CD4-positive, alpha-beta memory T cell (primary cell): ENCODE measurements at regions not wholly inside any gene's neighbourhood (a gene's known extent, or its start where the extent isn't known, plus 50 kb on each side); places are given as distances from the start of the nearest gene placed in this dataset.
"Not testable (repeated sequence)": the region's sequence is repeated elsewhere in the genome, so short reads cannot be mapped to it uniquely, and the experiment has no call there.

ENCODE experiments used
- CTCF ChIA-PET: fragments of 350-600 bp; sonication (Branson Sonifier 250); formaldehyde crosslinking; loops from one replicate; lab custom pipeline; 2021; ENCODE audit warnings: inconsistent platforms; ENCODE audit not compliant: partially characterized antibody; lab: Charles Lee
- POLR2A ChIA-PET: fragments of 350-600 bp; sonication (Branson Sonifier 250); formaldehyde crosslinking; loops from one replicate; lab custom pipeline; 2021; ENCODE audit not compliant: partially characterized antibody; lab: Charles Lee
- DNase-seq, 5 donors: peaks; one replicate each; pipeline versions ENCODE4 v3.0.0 to v3.0.0-alpha.2; 2020 to 2022; ENCODE audit warnings: mixed read lengths in 1 of 5
- H3K27ac ChIP-seq: one replicate; pipeline ENCODE4 v1.7.0; 2013; ENCODE audit warnings: low read depth, low read length
- H3K27me3 ChIP-seq: 2 replicates; pipeline ENCODE4 v1.7.0; 2013; ENCODE audit warnings: mild to moderate bottlenecking, low read length, moderate library complexity; ENCODE audit not compliant: insufficient read depth
- H3K36me3 ChIP-seq: 2 replicates; pipeline ENCODE4 v1.7.0; 2013; ENCODE audit warnings: mild to moderate bottlenecking, low read length, moderate library complexity; ENCODE audit not compliant: insufficient read depth
- H3K4me1 ChIP-seq: 2 replicates; pipeline ENCODE4 v1.7.0; 2013; ENCODE audit warnings: mild to moderate bottlenecking, low read length, moderate library complexity; ENCODE audit not compliant: insufficient read depth
- H3K4me3 ChIP-seq, 2 donors: one replicate each; pipeline ENCODE4 v1.7.0; 2013; ENCODE audit warnings: low read length in 2 of 2, mild to moderate bottlenecking in 1 of 2
- H3K9me3 ChIP-seq, 2 donors: one replicate each; pipeline ENCODE4 v1.7.0; 2013; ENCODE audit warnings: low read length in 2 of 2, control low read depth in 1 of 2; ENCODE audit not compliant: control insufficient read depth in 1 of 2
- H3K27ac Mint-ChIP-seq, 7 donors: one replicate each; pipeline ENCODE4 v1.8.0; 2020 to 2021; ENCODE audit warnings: mixed read lengths in 7 of 7, mild to moderate bottlenecking in 6 of 7, inconsistent platforms in 3 of 7, moderate library complexity in 3 of 7
- H3K27me3 Mint-ChIP-seq, 2 donors: one replicate each; pipeline ENCODE4 v1.8.0; 2020 to 2021; ENCODE audit warnings: mixed read lengths in 2 of 2
- H3K36me3 Mint-ChIP-seq, 2 donors: one replicate each; pipeline ENCODE4 v1.8.0; 2020 to 2021; ENCODE audit warnings: mixed read lengths in 2 of 2, inconsistent platforms in 1 of 2, mild to moderate bottlenecking in 1 of 2
- H3K4me1 Mint-ChIP-seq, 4 donors: one replicate each; pipeline ENCODE4 v1.8.0; 2020 to 2021; ENCODE audit warnings: mixed read lengths in 4 of 4, mild to moderate bottlenecking in 1 of 4
- H3K4me3 Mint-ChIP-seq, 8 donors: one replicate each; pipeline ENCODE4 v1.8.0; 2020 to 2021; ENCODE audit warnings: mixed read lengths in 8 of 8, mild to moderate bottlenecking in 7 of 8, moderate library complexity in 6 of 8, inconsistent platforms in 3 of 8
- H3K9me3 Mint-ChIP-seq, 8 donors: one replicate each; pipeline ENCODE4 v1.8.0; 2020 to 2021; ENCODE audit warnings: mixed read lengths in 8 of 8, mild to moderate bottlenecking in 5 of 8, inconsistent platforms in 3 of 8, moderate library complexity in 1 of 8
- intact Hi-C: fragments of 100-400 bp; cut with micrococcal nuclease; formaldehyde crosslinking; loops from one replicate; pipeline ENCODE4 v1.15.1; 2023

GRCh38 chrX:92430574-92430973 lies 651.4 kb downstream of the PCDH11X start:
- H3K9me3 Mint-ChIP-seq, DNase-seq, CTCF ChIA-PET, H3K27ac ChIP-seq, H3K4me3 ChIP-seq, H3K4me3 Mint-ChIP-seq, intact Hi-C loops, H3K27me3 Mint-ChIP-seq, H3K4me1 Mint-ChIP-seq, H3K4me1 ChIP-seq, H3K36me3 Mint-ChIP-seq, H3K36me3 ChIP-seq, H3K9me3 ChIP-seq, POLR2A ChIA-PET, H3K27ac Mint-ChIP-seq, H3K27me3 ChIP-seq: not testable (repeated sequence)

- H3K27me3 Mint-ChIP-seq, H3K4me3 Mint-ChIP-seq, CTCF ChIA-PET, H3K36me3 ChIP-seq, DNase-seq, H3K27ac ChIP-seq, H3K27me3 ChIP-seq, H3K36me3 Mint-ChIP-seq, H3K9me3 Mint-ChIP-seq, POLR2A ChIA-PET, H3K27ac Mint-ChIP-seq, H3K4me1 Mint-ChIP-seq, H3K4me3 ChIP-seq, H3K4me1 ChIP-seq, intact Hi-C loops, H3K9me3 ChIP-seq: not testable (repeated sequence)
Observed at GRCh38 chrX:92460539-92460938, 681.4 kb downstream of the PCDH11X start.

GRCh38 chrX:92480165-92480564 lies 701.0 kb downstream of the PCDH11X start:
- H3K4me3 Mint-ChIP-seq, H3K27ac Mint-ChIP-seq, intact Hi-C loops, H3K27me3 Mint-ChIP-seq, H3K4me1 ChIP-seq, H3K27me3 ChIP-seq, H3K4me1 Mint-ChIP-seq, POLR2A ChIA-PET, H3K27ac ChIP-seq, H3K36me3 Mint-ChIP-seq, H3K4me3 ChIP-seq, H3K36me3 ChIP-seq, CTCF ChIA-PET, DNase-seq, H3K9me3 ChIP-seq, H3K9me3 Mint-ChIP-seq: not testable (repeated sequence)

GRCh38 chrX:92485487-92485886 lies 706.3 kb downstream of the PCDH11X start:
- H3K27me3 ChIP-seq, H3K27me3 Mint-ChIP-seq, DNase-seq, H3K9me3 Mint-ChIP-seq, H3K27ac ChIP-seq, H3K36me3 Mint-ChIP-seq, intact Hi-C loops, H3K4me3 Mint-ChIP-seq, H3K9me3 ChIP-seq, H3K27ac Mint-ChIP-seq, H3K4me3 ChIP-seq, H3K4me1 ChIP-seq, H3K36me3 ChIP-seq, CTCF ChIA-PET, POLR2A ChIA-PET, H3K4me1 Mint-ChIP-seq: not testable (repeated sequence)

- POLR2A ChIA-PET, H3K27me3 Mint-ChIP-seq, H3K36me3 Mint-ChIP-seq, H3K4me1 Mint-ChIP-seq, H3K4me3 Mint-ChIP-seq, H3K4me3 ChIP-seq, H3K9me3 ChIP-seq, intact Hi-C loops, H3K9me3 Mint-ChIP-seq, H3K36me3 ChIP-seq, DNase-seq, H3K27ac Mint-ChIP-seq, H3K27ac ChIP-seq, H3K4me1 ChIP-seq, CTCF ChIA-PET, H3K27me3 ChIP-seq: not testable (repeated sequence)
Observed at GRCh38 chrX:92515270-92515669, 736.1 kb downstream of the PCDH11X start.

- H3K27me3 Mint-ChIP-seq, POLR2A ChIA-PET, H3K4me3 Mint-ChIP-seq, CTCF ChIA-PET, H3K36me3 Mint-ChIP-seq, H3K9me3 ChIP-seq, intact Hi-C loops, DNase-seq, H3K4me1 Mint-ChIP-seq, H3K9me3 Mint-ChIP-seq, H3K4me1 ChIP-seq, H3K27ac ChIP-seq, H3K4me3 ChIP-seq, H3K36me3 ChIP-seq, H3K27me3 ChIP-seq, H3K27ac Mint-ChIP-seq: not testable (repeated sequence)
Observed at GRCh38 chrX:92528995-92529394, 749.8 kb downstream of the PCDH11X start.

- H3K4me3 Mint-ChIP-seq, POLR2A ChIA-PET, intact Hi-C loops, H3K27me3 ChIP-seq, H3K4me1 Mint-ChIP-seq, CTCF ChIA-PET, H3K36me3 Mint-ChIP-seq, DNase-seq, H3K36me3 ChIP-seq, H3K9me3 ChIP-seq, H3K4me3 ChIP-seq, H3K27ac ChIP-seq, H3K27me3 Mint-ChIP-seq, H3K4me1 ChIP-seq, H3K27ac Mint-ChIP-seq, H3K9me3 Mint-ChIP-seq: not testable (repeated sequence)
Observed at GRCh38 chrX:92540461-92540860, 761.3 kb downstream of the PCDH11X start.

GRCh38 chrX:92558323-92558722 lies 779.1 kb downstream of the PCDH11X start:
- H3K4me1 ChIP-seq, CTCF ChIA-PET, POLR2A ChIA-PET, H3K9me3 ChIP-seq, H3K27me3 Mint-ChIP-seq, H3K4me3 Mint-ChIP-seq, DNase-seq, intact Hi-C loops, H3K36me3 Mint-ChIP-seq, H3K4me3 ChIP-seq, H3K36me3 ChIP-seq, H3K27ac ChIP-seq, H3K9me3 Mint-ChIP-seq, H3K27me3 ChIP-seq, H3K4me1 Mint-ChIP-seq, H3K27ac Mint-ChIP-seq: not testable (repeated sequence)
